MM.1S (cell line): ENCODE measurements at regions not wholly inside any gene's neighbourhood (a gene's known extent, or its start where the extent isn't known, plus 50 kb on each side); places are given as distances from the start of the nearest gene placed in this dataset.

Experiments used
- DNase-seq: peaks from one replicate; pipeline ENCODE4 v3.0.0-alpha.2; 2015
- H2AFZ ChIP-seq: fragments of 300-600 bp; sonication (generic); 2 replicates; pipeline ENCODE4 v1.6.0; 2016; ENCODE audit warnings: antibody characterized with exemption, low read length
- H3F3A ChIP-seq: fragments of 300-600 bp; sonication (generic); 2 replicates; pipeline ENCODE4 v1.6.1; 2016; ENCODE audit warnings: mild to moderate bottlenecking, antibody characterized with exemption, low read length, moderate library complexity, mixed read lengths; ENCODE audit not compliant: insufficient read depth
- H3K27ac ChIP-seq: fragments of 300-600 bp; sonication (generic); 2 replicates; pipeline ENCODE4 v1.5.1; 2016; ENCODE audit warnings: mild to moderate bottlenecking, low read length
- H3K27me3 ChIP-seq: fragments of 300-600 bp; sonication (generic); replicated peaks from 2 replicates; pipeline ENCODE4 v1.6.0; 2016; ENCODE audit warnings: low read length; ENCODE audit not compliant: insufficient read depth
- H3K36me3 ChIP-seq: fragments of 300-600 bp; sonication (generic); replicated peaks from 2 replicates; pipeline ENCODE4 v1.6.1; 2016; ENCODE audit warnings: mild to moderate bottlenecking, low read length, mixed read lengths; ENCODE audit not compliant: insufficient read depth
- H3K4me1 ChIP-seq: fragments of 300-600 bp; sonication (generic); 2 replicates; pipeline ENCODE4 v1.6.1; 2016; ENCODE audit warnings: low read length, mixed read lengths
- H3K4me2 ChIP-seq: fragments of 300-600 bp; sonication (generic); 2 replicates; pipeline ENCODE4 v1.6.0; 2016; ENCODE audit warnings: low read depth, low read length
- H3K4me3 ChIP-seq: fragments of 300-600 bp; sonication (generic); 2 replicates; pipeline ENCODE4 v1.5.1; 2016; ENCODE audit warnings: low read length, mixed read lengths
- H3K79me2 ChIP-seq: fragments of 300-600 bp; sonication (generic); 2 replicates; pipeline ENCODE4 v1.6.1; 2016; ENCODE audit warnings: mixed run types, low read length, mixed read lengths
- H3K9ac ChIP-seq: fragments of 300-600 bp; sonication (generic); 2 replicates; pipeline ENCODE4 v1.6.1; 2016; ENCODE audit warnings: low read length, mixed read lengths
- H3K9me2 ChIP-seq: fragments of 300-600 bp; sonication (generic); replicated peaks from 2 replicates; pipeline ENCODE4 v1.6.1; 2016; ENCODE audit warnings: mild to moderate bottlenecking, low read length, mixed read lengths; ENCODE audit not compliant: insufficient read depth
- H3K9me3 ChIP-seq: fragments of 300-600 bp; sonication (generic); replicated peaks from 2 replicates; pipeline ENCODE4 v1.6.1; 2016; ENCODE audit warnings: mild to moderate bottlenecking, low read length, mixed read lengths; ENCODE audit not compliant: insufficient read depth
- H4K20me1 ChIP-seq: fragments of 300-600 bp; sonication (generic); 2 replicates; pipeline ENCODE4 v1.6.1; 2016; ENCODE audit warnings: mild to moderate bottlenecking, low read length, moderate library complexity, mixed read lengths; ENCODE audit not compliant: insufficient read depth
- EZH2 ChIP-seq: fragments of 300-600 bp; sonication (generic); optimal IDR thresholded peaks from 2 replicates; pipeline ENCODE3; 2017; ENCODE audit warnings: low read depth, mild to moderate bottlenecking, antibody characterized with exemption, low read length, mixed read lengths
- EZH2phosphoT487 ChIP-seq: fragments of 300-600 bp; sonication (generic); IDR thresholded peaks from 2 replicates; pipeline ENCODE4 v1.6.1; 2018; ENCODE audit warnings: antibody characterized with exemption, low read length
- TF ChIP-seq, protein P1 (sequence below): fragments of 300-600 bp; sonication (generic); IDR thresholded peaks from 2 replicates; pipeline ENCODE4 v1.5.1; 2016; ENCODE audit warnings: antibody characterized with exemption, low read length, mixed read lengths

DNA sequence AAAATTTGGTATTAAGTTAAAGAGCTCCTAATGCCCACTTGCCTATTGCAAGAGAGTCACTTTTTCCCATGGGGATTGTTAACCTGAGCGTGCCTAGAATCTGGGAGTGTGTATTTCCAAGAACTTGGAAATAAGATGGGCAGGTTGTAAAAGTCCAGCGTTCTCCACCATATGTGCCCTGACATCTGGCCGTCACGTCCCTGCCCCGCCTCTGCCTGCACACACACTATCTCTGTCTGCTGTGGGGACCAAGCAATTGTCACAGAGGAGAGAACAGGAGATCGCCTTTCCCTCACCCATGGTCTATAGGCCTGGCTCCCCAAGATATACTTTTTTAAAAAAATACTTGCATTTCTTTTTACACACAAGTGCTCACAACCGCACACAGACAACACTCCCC is 396.5 kb upstream of the PFKP start:
- Histone ChIP-seq H3K9me2 (no peaks in the 10 kb centered on the region), H3K27ac (no peak overlapping the region), H3K4me1 (no peaks in the 10 kb centered on the region), H3K9me3 (no peaks in the 10 kb centered on the region), H3K4me3 (no peak overlapping the region), H3F3A (no peaks in the 10 kb centered on the region), H3K27me3 (no peaks in the 10 kb centered on the region), H3K36me3 (no peaks in the 10 kb centered on the region), H2AFZ (no peak overlapping the region), H3K4me2 (no peak overlapping the region), H3K9ac (no peak overlapping the region), H4K20me1 (no peaks in the 10 kb centered on the region), H3K79me2 (no peaks in the 10 kb centered on the region)
- TF ChIP-seq EZH2 (no peak), EZH2phosphoT487 (no peak)
- TF ChIP-seq, protein P1, sequence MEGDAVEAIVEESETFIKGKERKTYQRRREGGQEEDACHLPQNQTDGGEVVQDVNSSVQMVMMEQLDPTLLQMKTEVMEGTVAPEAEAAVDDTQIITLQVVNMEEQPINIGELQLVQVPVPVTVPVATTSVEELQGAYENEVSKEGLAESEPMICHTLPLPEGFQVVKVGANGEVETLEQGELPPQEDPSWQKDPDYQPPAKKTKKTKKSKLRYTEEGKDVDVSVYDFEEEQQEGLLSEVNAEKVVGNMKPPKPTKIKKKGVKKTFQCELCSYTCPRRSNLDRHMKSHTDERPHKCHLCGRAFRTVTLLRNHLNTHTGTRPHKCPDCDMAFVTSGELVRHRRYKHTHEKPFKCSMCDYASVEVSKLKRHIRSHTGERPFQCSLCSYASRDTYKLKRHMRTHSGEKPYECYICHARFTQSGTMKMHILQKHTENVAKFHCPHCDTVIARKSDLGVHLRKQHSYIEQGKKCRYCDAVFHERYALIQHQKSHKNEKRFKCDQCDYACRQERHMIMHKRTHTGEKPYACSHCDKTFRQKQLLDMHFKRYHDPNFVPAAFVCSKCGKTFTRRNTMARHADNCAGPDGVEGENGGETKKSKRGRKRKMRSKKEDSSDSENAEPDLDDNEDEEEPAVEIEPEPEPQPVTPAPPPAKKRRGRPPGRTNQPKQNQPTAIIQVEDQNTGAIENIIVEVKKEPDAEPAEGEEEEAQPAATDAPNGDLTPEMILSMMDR, result no peak
- DNase-seq, result no peak

DNA sequence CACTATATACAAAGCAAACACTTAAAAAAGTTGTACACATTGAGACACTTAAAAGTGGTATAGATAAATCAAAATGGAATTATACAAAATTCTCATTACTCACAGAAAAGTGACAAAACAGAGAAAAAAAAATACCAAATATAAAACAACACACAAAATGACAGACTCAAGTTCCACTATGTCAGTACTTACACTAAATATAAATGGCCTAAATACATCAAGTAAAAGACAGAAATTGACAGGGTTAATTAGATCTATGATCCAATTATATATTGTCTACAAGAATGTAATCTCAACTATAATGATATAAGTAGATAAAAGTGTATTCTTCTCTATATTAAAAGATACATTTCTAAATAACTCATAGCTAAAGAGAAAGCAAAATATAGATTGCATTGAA is 401.6 kb upstream of the PFKP start:
- TF ChIP-seq, protein P1, result no peak
- TF ChIP-seq EZH2phosphoT487 (no peak), EZH2 (no peak)

DNA sequence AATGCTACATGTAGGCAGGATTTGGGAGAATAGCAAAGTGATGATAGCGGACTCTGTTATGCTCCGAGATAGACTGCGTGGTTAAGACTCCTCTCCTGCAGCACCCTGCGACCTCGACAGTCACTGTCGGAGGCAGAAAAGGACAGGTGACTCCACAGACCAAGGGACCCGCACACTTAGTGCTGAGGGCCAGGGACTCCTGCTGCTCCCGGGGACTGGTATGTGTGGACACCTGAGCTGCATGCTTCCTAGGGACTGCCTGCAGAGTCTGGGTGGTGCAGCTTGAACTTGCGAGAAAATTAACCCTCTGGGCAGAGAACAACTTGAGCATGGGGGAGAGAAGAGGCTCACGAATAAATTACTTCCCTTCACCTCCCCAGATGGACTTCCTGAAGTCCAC is 407.1 kb upstream of the PFKP start:
- no peak overlapping the region for H3K4me3 ChIP-seq

More for the DNA sequence above, 401.6 kb upstream of the PFKP start:
- H4K20me1 ChIP-seq, result no peaks in the 10 kb centered on the region
- H3K4me1 ChIP-seq, result no peaks in the 10 kb centered on the region
- no peaks in the 10 kb centered on the region for H3F3A ChIP-seq
- no peak overlapping the region for H3K4me3 ChIP-seq
- no peak overlapping the region for H2AFZ ChIP-seq
- H3K9me2 ChIP-seq, result no peaks in the 10 kb centered on the region
- no peak overlapping the region for H3K4me2 ChIP-seq
- no peaks in the 10 kb centered on the region for H3K27me3 ChIP-seq
- H3K79me2 ChIP-seq, result no peaks in the 10 kb centered on the region
- no peaks in the 10 kb centered on the region for H3K36me3 ChIP-seq
- DNase-seq, result no peak
- no peak overlapping the region for H3K27ac ChIP-seq
- no peaks in the 10 kb centered on the region for H3K9me3 ChIP-seq
- no peak overlapping the region for H3K9ac ChIP-seq

More for the DNA sequence above, 407.1 kb upstream of the PFKP start:
- no peak overlapping the region for H2AFZ ChIP-seq
- TF ChIP-seq EZH2, result no peak
- TF ChIP-seq EZH2phosphoT487, result no peak
- TF ChIP-seq, protein P1, result no peak
- DNase-seq, result no peak
- H3K9me2 ChIP-seq, result no peaks in the 10 kb centered on the region
- H3K27ac ChIP-seq, result no peak overlapping the region
- no peaks in the 10 kb centered on the region for H3K9me3 ChIP-seq
- H3K9ac ChIP-seq, result no peak overlapping the region
- H3K4me1 ChIP-seq, result no peaks in the 10 kb centered on the region
- H3K79me2 ChIP-seq, result no peaks in the 10 kb centered on the region
- H3K27me3 ChIP-seq, result no peaks in the 10 kb centered on the region
- H3K36me3 ChIP-seq, result no peaks in the 10 kb centered on the region
- H3K4me2 ChIP-seq, result no peak overlapping the region
- H4K20me1 ChIP-seq, result no peaks in the 10 kb centered on the region
- H3F3A ChIP-seq, result no peaks in the 10 kb centered on the region
